IMR-90 (cell line): ENCODE measurements at regions not wholly inside any gene's neighbourhood (a gene's known extent, or its start where the extent isn't known, plus 50 kb on each side); places are given as distances from the start of the nearest gene placed in this dataset.

ENCODE experiments used
- ATAC-seq: fragments of 200-7000 bp; cut with Tn5 transposase; 2 replicates; pipeline ENCODE4 v1.9.1; 2020; ENCODE audit warnings: low read depth, mild to moderate bottlenecking, moderate library complexity
- BruUV-seq: library from RNA; stranded (reverse); fragments of 400-500 nt; replicated peaks from 2 replicates; lab custom pipeline; 2021; lab: Mats Ljungman, UMichigan
- CTCF ChIA-PET: fragments of 300-600 bp; formaldehyde crosslinking; extraction: SDS; loops from one replicate; lab custom pipeline; 2021; ENCODE audit warnings: antibody characterized with exemption; lab: Yijun Ruan, JAX
- POLR2A ChIA-PET: fragments of 300-600 bp; sonication (Branson Sonifier 250); formaldehyde crosslinking; loops from one replicate; lab custom pipeline; 2022; ENCODE audit warnings: antibody characterized with exemption; ENCODE audit not compliant: unreplicated experiment; lab: Charles Lee
- DNase-seq: peaks from one replicate; pipeline ENCODE4 v3.0.0; 2013
- H2AFZ ChIP-seq: replicated peaks from 2 replicates; pipeline ENCODE3; 2013; ENCODE audit warnings: low read length, mild to moderate bottlenecking; ENCODE audit not compliant: poor library complexity
- H2AK5ac ChIP-seq: 2 replicates; pipeline ENCODE4 v1.6.1; 2013; ENCODE audit warnings: low read depth, low read length, inconsistent platforms
- H2AK9ac ChIP-seq: replicated peaks from 2 replicates; pipeline ENCODE3; 2013; ENCODE audit warnings: mild to moderate bottlenecking, low read depth, low read length, moderate library complexity; ENCODE audit not compliant: poor library complexity
- H2BK120ac ChIP-seq: 2 replicates; pipeline ENCODE4 v1.6.1; 2013; ENCODE audit warnings: low read depth, low read length, inconsistent platforms
- H2BK15ac ChIP-seq: 3 replicates; pipeline ENCODE4 v1.6.1; 2013; ENCODE audit warnings: low read depth, low read length, inconsistent platforms
- H2BK20ac ChIP-seq: 2 replicates; pipeline ENCODE4 v1.6.1; 2013; ENCODE audit warnings: low read depth, mild to moderate bottlenecking, inconsistent platforms, low read length, moderate library complexity
- H2BK5ac ChIP-seq: 2 replicates; pipeline ENCODE4 v1.6.1; 2013; ENCODE audit warnings: mild to moderate bottlenecking, low read depth, low read length, inconsistent platforms; ENCODE audit not compliant: poor library complexity, severe bottlenecking
- H3K14ac ChIP-seq: replicated peaks from 2 replicates; pipeline ENCODE4 v1.6.1; 2013; ENCODE audit warnings: low read depth, low read length, inconsistent platforms
- H3K18ac ChIP-seq: 2 replicates; pipeline ENCODE4 v1.6.1; 2013; ENCODE audit warnings: low read depth, low read length, control low read depth
- H3K23ac ChIP-seq: 2 replicates; pipeline ENCODE4 v1.6.1; 2013; ENCODE audit warnings: low read depth, low read length, inconsistent platforms
- H3K27ac ChIP-seq: 2 replicates; pipeline ENCODE4 v1.5.1; 2013; ENCODE audit warnings: mild to moderate bottlenecking, control low read depth, low read length; ENCODE audit not compliant: insufficient read depth
- H3K27me3 ChIP-seq: 2 replicates; pipeline ENCODE4 v1.6.1; 2013; ENCODE audit warnings: low read length; ENCODE audit not compliant: control insufficient read depth, insufficient read depth
- H3K36me3 ChIP-seq: 2 replicates; pipeline ENCODE4 v1.6.1; 2013; ENCODE audit warnings: low read length, mixed read lengths; ENCODE audit not compliant: control insufficient read depth, insufficient read depth
- H3K4ac ChIP-seq: 2 replicates; pipeline ENCODE4 v1.6.1; 2013; ENCODE audit warnings: low read depth, low read length, inconsistent platforms
- H3K4me1 ChIP-seq: 2 replicates; pipeline ENCODE4 v1.6.1; 2013; ENCODE audit warnings: low read length, mixed read lengths; ENCODE audit not compliant: control insufficient read depth, insufficient read depth
- H3K4me2 ChIP-seq: 2 replicates; pipeline ENCODE4 v1.6.1; 2013; ENCODE audit warnings: low read depth, mild to moderate bottlenecking, control low read depth, low read length, moderate library complexity
- H3K4me3 ChIP-seq: 2 replicates; pipeline ENCODE4 v1.5.1; 2013; ENCODE audit warnings: low read depth, mild to moderate bottlenecking, control low read depth, low read length, moderate library complexity; ENCODE audit not compliant: insufficient read depth
- H3K56ac ChIP-seq: 2 replicates; pipeline ENCODE4 v1.6.1; 2013; ENCODE audit warnings: low read length, inconsistent platforms; ENCODE audit not compliant: insufficient read depth; ENCODE audit errors: extremely low read depth
- H3K79me1 ChIP-seq, 2 experiments: 2 replicates each; pipeline ENCODE4 v1.6.1; 2013; ENCODE audit warnings: low read length in 2 of 2, inconsistent platforms in 1 of 2, low read depth in 1 of 2
- H3K9ac ChIP-seq: 2 replicates; pipeline ENCODE4 v1.6.1; 2013; ENCODE audit warnings: low read depth, low read length, control low read depth
- H3K9me1 ChIP-seq: 2 replicates; pipeline ENCODE4 v1.6.1; 2013; ENCODE audit warnings: low read length, inconsistent platforms; ENCODE audit not compliant: insufficient read depth
- H3K9me3 ChIP-seq: 2 replicates; pipeline ENCODE4 v1.6.1; 2013; ENCODE audit warnings: low read length; ENCODE audit not compliant: control insufficient read depth, insufficient read depth
- H4K20me1 ChIP-seq: 2 replicates; pipeline ENCODE4 v1.6.1; 2013; ENCODE audit warnings: low read length, inconsistent platforms; ENCODE audit not compliant: insufficient read depth
- H4K5ac ChIP-seq: 2 replicates; pipeline ENCODE4 v1.6.1; 2013; ENCODE audit warnings: mild to moderate bottlenecking, low read depth, low read length, control low read depth
- H4K8ac ChIP-seq, 2 experiments: 2 replicates each; pipeline ENCODE4 v1.6.1; 2013; ENCODE audit warnings: low read depth in 2 of 2, low read length in 2 of 2, control low read depth in 1 of 2, inconsistent platforms in 1 of 2
- H4K91ac ChIP-seq: 2 replicates; pipeline ENCODE4 v1.6.1; 2013; ENCODE audit warnings: low read depth, low read length, inconsistent platforms; ENCODE audit not compliant: insufficient read depth
- BHLHE40 ChIP-seq: fragments of 150-350 bp; IDR thresholded peaks from 2 replicates; pipeline ENCODE4 v1.6.1; 2016; ENCODE audit warnings: mild to moderate bottlenecking, low read depth, low read length
- CTCF ChIP-seq: conservative IDR thresholded peaks from 2 replicates; pipeline ENCODE4 v1.5.1; 2012; ENCODE audit warnings: mild to moderate bottlenecking, low read depth, low read length, improper control_type of control experiment
- FOS ChIP-seq: fragments of 150-350 bp; IDR thresholded peaks from 2 replicates; pipeline ENCODE4 v1.6.1; 2016; ENCODE audit warnings: low read depth, low read length
- RAD21 ChIP-seq: IDR thresholded peaks from 2 replicates; pipeline ENCODE4 v1.6.1; 2012; ENCODE audit warnings: low read length, improper control_type of control experiment
- WGBS, 2 experiments: methylation state at CpG; one replicate each; pipeline versions ENCODE4 v1.1.5 to v1.1.7; 2013; ENCODE audit warnings: missing lambda C conversion rate in 2 of 2; ENCODE audit not compliant: insufficient read length in 1 of 2; ENCODE audit errors: extremely low coverage in 2 of 2; 5-methylcytosine and 5-hydroxymethylcytosine counted together
- dilution Hi-C: fragments of 300-500 bp; cut with HindIII; formaldehyde crosslinking; loops from one replicate; pipeline ENCODE4 v1.14.3; 2018; ENCODE audit warnings: low sequenced_read_pairs; ENCODE audit not compliant: unreplicated experiment
- in situ Hi-C: fragments of 300-500 bp; cut with MboI; formaldehyde crosslinking; loops from 3 replicates; pipeline ENCODE4 v1.14.3; 2019; ENCODE audit warnings: low sequenced_read_pairs, inconsistent platforms, mixed read lengths
- intact Hi-C: fragments of 100-400 bp; cut with micrococcal nuclease; formaldehyde crosslinking; loops from 2 replicates; pipeline ENCODE4 v1.10.0; 2022

- TF ChIP-seq BHLHE40: no peak
- TF ChIP-seq CTCF: no peak
- no peak for TF ChIP-seq FOS
- no peak for TF ChIP-seq RAD21
- no peak overlapping the region for H3K18ac ChIP-seq
- in situ Hi-C loops (no loop called here), intact Hi-C loops (no loop called here), dilution Hi-C loops (no loop called here)
- no peak overlapping the region for H2AK9ac ChIP-seq
- no peaks in the 10 kb centered on the region for H3K27me3 ChIP-seq
- ChIA-PET POLR2A (no interaction called here), CTCF (no interaction called here)
- no peaks in the 10 kb centered on the region for H3K4me1 ChIP-seq
- no peaks in the 10 kb centered on the region for H3K9me1 ChIP-seq
- no peak overlapping the region for H3K56ac ChIP-seq
- BruUV-seq: no TSS peak
- H2AFZ ChIP-seq: no peak overlapping the region
- no peak overlapping the region for H3K14ac ChIP-seq
- no peak overlapping the region for H2BK120ac ChIP-seq
- H2BK20ac ChIP-seq: no peak overlapping the region
- no peak overlapping the region for H3K9ac ChIP-seq
- H3K23ac ChIP-seq: no peak overlapping the region
- peaks cover 12% of the 10 kb centered on the region for H3K9me3 ChIP-seq
- no peak overlapping the region for H2AK5ac ChIP-seq
- H3K36me3 ChIP-seq: no peaks in the 10 kb centered on the region
- no peaks in the 10 kb centered on the region for H4K20me1 ChIP-seq
- H2BK5ac ChIP-seq: no peak overlapping the region
- H4K91ac ChIP-seq: no peak overlapping the region
- no peak overlapping the region for H4K8ac ChIP-seq
- H3K4ac ChIP-seq: no peak overlapping the region
- no peak for DNase-seq
- ATAC-seq: no peak
- H3K4me2 ChIP-seq: no peak overlapping the region
- H4K5ac ChIP-seq: no peak overlapping the region
- no peak overlapping the region for H3K4me3 ChIP-seq
- H3K79me1 ChIP-seq: no peaks in the 10 kb centered on the region
- H3K27ac ChIP-seq: no peak overlapping the region
- no CpG with 5 or more reads among the region's 2 CpGs for WGBS, 2 experiments
- H2BK15ac ChIP-seq: no peak overlapping the region
These were observed 326.7 kb upstream of the MAP2 start for GRCh38 chr2:209097168-209097567.
